ENCODE measurements at regions not wholly inside any gene's neighbourhood (a gene's known extent, or its start where the extent isn't known, plus 50 kb on each side); places are given as distances from the start of the nearest gene placed in this dataset.
"Not testable (repeated sequence)": the region's sequence is repeated elsewhere in the genome, so short reads cannot be mapped to it uniquely, and the experiment has no call there.

GRCh38 chr11:44388828-44389657, 79.1 kb upstream of the ALX4 start:
- no peak for DNase-seq

GRCh38 chr11:44389963-44390605, 80.1 kb upstream of the ALX4 start:
- no peak for DNase-seq

GRCh38 chr11:44391004-44391403, 81.1 kb upstream of the ALX4 start:
- DNase-seq = not testable (repeated sequence)

- not testable (repeated sequence) for DNase-seq
Measured at GRCh38 chr11:44396746-44397145, 86.8 kb upstream of the ALX4 start.

- no peak for DNase-seq
Measured at GRCh38 chr11:44397586-44398178, 87.7 kb upstream of the ALX4 start.

GRCh38 chr11:44398266-44399030, 88.5 kb upstream of the ALX4 start:
- DNase-seq = no peak

- no peak for DNase-seq
Measured at GRCh38 chr11:44399968-44400367, 90.0 kb upstream of the ALX4 start.

GRCh38 chr11:44400431-44400830, 90.5 kb upstream of the ALX4 start:
- no peak for DNase-seq

GRCh38 chr11:44402466-44403075, 92.6 kb upstream of the ALX4 start:
- DNase-seq = no peak

- no peak for DNase-seq
Measured at GRCh38 chr11:44403176-44403575, 93.2 kb upstream of the ALX4 start.

GRCh38 chr11:44403587-44404273, 93.8 kb upstream of the ALX4 start:
- no peak for DNase-seq

- DNase-seq = no peak
Measured at GRCh38 chr11:44404301-44404700, 94.4 kb upstream of the ALX4 start.

- DNase-seq = no peak
Measured at GRCh38 chr11:44404736-44405395, 94.9 kb upstream of the ALX4 start.

- no peak for DNase-seq
Measured at GRCh38 chr11:44407211-44407996, 97.5 kb upstream of the ALX4 start.

GRCh38 chr11:44408141-44408540, 98.2 kb upstream of the ALX4 start:
- no peak for DNase-seq

- no peak for DNase-seq
Measured at GRCh38 chr11:44408711-44409470, 99.0 kb upstream of the ALX4 start.

GRCh38 chr11:44409558-44410236, 99.8 kb upstream of the ALX4 start:
- DNase-seq = no peak

- no peak for DNase-seq
Measured at GRCh38 chr11:44416776-44417175, 106.8 kb upstream of the ALX4 start.
